Activated CD4-positive, alpha-beta T cell treated with anti-CD3 and anti-CD28 coated beads, Interleukin-2, amount 50 U/mL, for 24 hours (primary cell): ENCODE measurements at regions not wholly inside any gene's neighbourhood (a gene's known extent, or its start where the extent isn't known, plus 50 kb on each side); places are given as distances from the start of the nearest gene placed in this dataset.
"Not testable (repeated sequence)": the region's sequence is repeated elsewhere in the genome, so short reads cannot be mapped to it uniquely, and the experiment has no call there.

Source experiments
- DNase-seq, 2 donors: peaks; one replicate each; pipeline ENCODE4 v3.0.0-alpha.2; 2020; ENCODE audit warnings: low read depth in 1 of 2, low spot score in 1 of 2

GRCh38 chrX:63186137-63186536, 165.0 kb downstream of the SPIN4 start:
- DNase-seq = no peak

GRCh38 chrX:63179852-63180251, 171.3 kb downstream of the SPIN4 start:
- DNase-seq = not testable (repeated sequence)

- not testable (repeated sequence) for DNase-seq
Measured at GRCh38 chrX:63176578-63176977, 174.6 kb downstream of the SPIN4 start.

- not testable (repeated sequence) for DNase-seq
Measured at GRCh38 chrX:63173841-63174718, 177.1 kb downstream of the SPIN4 start.

GRCh38 chrX:63169416-63169815, 181.7 kb downstream of the SPIN4 start:
- DNase-seq = not testable (repeated sequence)

GRCh38 chrX:63168949-63169348, 182.2 kb downstream of the SPIN4 start:
- DNase-seq = not testable (repeated sequence)

- DNase-seq = not testable (repeated sequence)
Measured at GRCh38 chrX:63167002-63167401, 184.1 kb downstream of the SPIN4 start.

- DNase-seq = not testable (repeated sequence)
Measured at GRCh38 chrX:63160994-63161393, 190.1 kb downstream of the SPIN4 start.

GRCh38 chrX:63160340-63160739, 190.8 kb downstream of the SPIN4 start:
- DNase-seq = not testable (repeated sequence)

GRCh38 chrX:63145526-63145925, 205.6 kb downstream of the SPIN4 start:
- DNase-seq = not testable (repeated sequence)

- DNase-seq = not testable (repeated sequence)
Measured at GRCh38 chrX:63142588-63142987, 208.5 kb downstream of the SPIN4 start.

- not testable (repeated sequence) for DNase-seq
Measured at GRCh38 chrX:63135859-63136258, 215.3 kb downstream of the SPIN4 start.

GRCh38 chrX:63128509-63128908, 222.6 kb downstream of the SPIN4 start:
- DNase-seq = no peak

GRCh38 chrX:63115196-63115595, 235.9 kb downstream of the SPIN4 start:
- no peak for DNase-seq

- no peak for DNase-seq
Measured at GRCh38 chrX:63101879-63102620, 249.1 kb downstream of the SPIN4 start.

- DNase-seq = no peak
Measured at GRCh38 chrX:63058204-63058603, 292.9 kb downstream of the SPIN4 start.

- no peak for DNase-seq
Measured at GRCh38 chrX:63050225-63050624, 300.9 kb downstream of the SPIN4 start.

GRCh38 chrX:63032811-63033210, 318.3 kb downstream of the SPIN4 start:
- no peak for DNase-seq

- DNase-seq = no peak
Measured at GRCh38 chrX:63013549-63013948, 337.6 kb downstream of the SPIN4 start.

GRCh38 chrX:63012574-63012973, 338.6 kb downstream of the SPIN4 start:
- DNase-seq = no peak

GRCh38 chrX:63000196-63000595, 350.9 kb downstream of the SPIN4 start:
- not testable (repeated sequence) for DNase-seq
